Calu3 (cell line): ENCODE measurements at regions not wholly inside any gene's neighbourhood (a gene's known extent, or its start where the extent isn't known, plus 50 kb on each side); places are given as distances from the start of the nearest gene placed in this dataset.

Source experiments
- BruUV-seq: library from RNA; stranded (reverse); fragments of 400-500 nt; replicated peaks from 2 replicates; lab custom pipeline; 2021; lab: Mats Ljungman, UMichigan
- CTCF ChIA-PET: fragments of 300-600 bp; sonication (Branson Sonifier 250); formaldehyde crosslinking; loops from one replicate; lab custom pipeline; 2022; ENCODE audit warnings: antibody characterized with exemption; lab: Charles Lee
- DNase-seq: peaks from one replicate; pipeline ENCODE4 v3.0.0; 2022
- H3K27ac Mint-ChIP-seq: one replicate; pipeline ENCODE4 v1.8.0; 2022; ENCODE audit warnings: mixed read lengths; ENCODE audit not compliant: unreplicated experiment
- H3K27me3 Mint-ChIP-seq: one replicate; pipeline ENCODE4 v1.8.0; 2022; ENCODE audit warnings: mixed read lengths; ENCODE audit not compliant: unreplicated experiment
- H3K36me3 Mint-ChIP-seq: one replicate; pipeline ENCODE4 v1.8.0; 2022; ENCODE audit warnings: mild to moderate bottlenecking, moderate library complexity, mixed read lengths; ENCODE audit not compliant: insufficient read depth, unreplicated experiment
- H3K4me1 Mint-ChIP-seq: one replicate; pipeline ENCODE4 v1.8.0; 2022; ENCODE audit warnings: mild to moderate bottlenecking, low read depth, mixed read lengths; ENCODE audit not compliant: unreplicated experiment
- H3K4me3 Mint-ChIP-seq: one replicate; pipeline ENCODE4 v1.8.0; 2022; ENCODE audit warnings: mild to moderate bottlenecking, low read depth, moderate library complexity, mixed read lengths; ENCODE audit not compliant: unreplicated experiment
- H3K9me3 Mint-ChIP-seq: one replicate; pipeline ENCODE4 v1.8.0; 2022; ENCODE audit warnings: low read depth, mixed read lengths; ENCODE audit not compliant: unreplicated experiment
- CTCF ChIP-seq: fragments of 200-600 bp; IDR thresholded peaks from one replicate; pipeline ENCODE4 v1.8.0; 2022; ENCODE audit warnings: antibody characterized with exemption; ENCODE audit not compliant: unreplicated experiment
- intact Hi-C: fragments of 100-400 bp; cut with micrococcal nuclease; formaldehyde crosslinking; loops from one replicate; pipeline ENCODE4 v1.10.0; 2022; ENCODE audit not compliant: unreplicated experiment

GRCh38 chr18:53757328-53757727, 467.1 kb downstream of the MBD2 start:
- BruUV-seq = no TSS peak
- peaks cover 4% of the 10 kb centered on the region for H3K9me3 Mint-ChIP-seq
- no peak overlapping the region for H3K4me3 Mint-ChIP-seq
- CTCF ChIA-PET = no interaction called here
- TF ChIP-seq CTCF = no peak
- H3K36me3 Mint-ChIP-seq = no peaks in the 10 kb centered on the region
- H3K27ac Mint-ChIP-seq = no peak overlapping the region
- no peak for DNase-seq
- H3K27me3 Mint-ChIP-seq = no peaks in the 10 kb centered on the region
- no peaks in the 10 kb centered on the region for H3K4me1 Mint-ChIP-seq
- intact Hi-C loops = no loop called here

DNA sequence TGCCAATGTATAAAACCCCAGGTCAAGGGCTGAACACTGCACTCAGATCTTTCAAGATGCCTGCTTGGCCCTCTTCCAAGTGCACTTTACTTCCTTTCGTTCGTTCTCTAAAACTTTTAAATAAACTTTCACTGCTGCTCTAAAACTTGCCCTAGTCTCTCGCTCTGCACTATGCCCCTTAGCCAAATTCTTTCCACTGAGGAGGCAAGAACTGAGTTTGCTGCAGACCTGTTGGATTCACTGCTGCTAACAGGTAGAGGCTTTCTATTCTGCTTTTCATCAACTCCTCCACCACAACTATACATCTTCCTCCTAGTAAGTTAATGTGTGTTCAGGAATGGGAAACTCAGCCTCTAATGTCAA, 467.9 kb downstream of the MBD2 start:
- DNase-seq = no peak
- no TSS peak for BruUV-seq
- intact Hi-C loops = no loop called here
- Mint-ChIP-seq H3K27ac (no peak overlapping the region), H3K4me3 (no peak overlapping the region), H3K27me3 (no peaks in the 10 kb centered on the region), H3K4me1 (no peaks in the 10 kb centered on the region), H3K36me3 (no peaks in the 10 kb centered on the region), H3K9me3 (peaks cover 4% of the 10 kb centered on the region)
- TF ChIP-seq CTCF = no peak
- CTCF ChIA-PET = no interaction called here

GRCh38 chr18:53755914-53756609, 468.4 kb downstream of the MBD2 start:
- intact Hi-C loops = no loop called here
- Mint-ChIP-seq H3K36me3 (no peaks in the 10 kb centered on the region), H3K27ac (no peak overlapping the region), H3K9me3 (peaks cover 4% of the 10 kb centered on the region), H3K27me3 (no peaks in the 10 kb centered on the region), H3K4me1 (no peaks in the 10 kb centered on the region), H3K4me3 (no peak overlapping the region)
- DNase-seq = no peak
- no TSS peak for BruUV-seq
- CTCF ChIA-PET = no interaction called here
- TF ChIP-seq CTCF = no peak

GRCh38 chr18:53754154-53754553, 470.3 kb downstream of the MBD2 start:
- H3K27ac Mint-ChIP-seq = no peak overlapping the region
- no peaks in the 10 kb centered on the region for H3K4me1 Mint-ChIP-seq
- no TSS peak for BruUV-seq
- CTCF ChIA-PET = no interaction called here
- DNase-seq = no peak
- H3K4me3 Mint-ChIP-seq = no peak overlapping the region
- intact Hi-C loops = no loop called here
- H3K9me3 Mint-ChIP-seq = peaks cover 4% of the 10 kb centered on the region
- no peaks in the 10 kb centered on the region for H3K27me3 Mint-ChIP-seq
- no peak for TF ChIP-seq CTCF
- no peaks in the 10 kb centered on the region for H3K36me3 Mint-ChIP-seq
